GM23338 (cell line): ENCODE measurements at regions not wholly inside any gene's neighbourhood (a gene's known extent, or its start where the extent isn't known, plus 50 kb on each side); places are given as distances from the start of the nearest gene placed in this dataset.

Experiments used
- CREB1 ChIP-seq: fragments of 250-450 bp; sonication (Bioruptor Pico); IDR thresholded peaks from 2 replicates; pipeline ENCODE4 v1.5.0; 2020; ENCODE audit warnings: low read depth, mild to moderate bottlenecking, moderate library complexity
- EZH2 ChIP-seq: fragments of 200-600 bp; sonication (generic); IDR thresholded peaks from one replicate; pipeline ENCODE4 v1.8.0; 2017; ENCODE audit warnings: antibody characterized with exemption, mild to moderate bottlenecking, low read depth; ENCODE audit not compliant: unreplicated experiment
- EZH2phosphoT487 ChIP-seq: fragments of 200-600 bp; sonication (generic); IDR thresholded peaks from one replicate; pipeline ENCODE4 v1.8.1; 2018; ENCODE audit warnings: antibody characterized with exemption; ENCODE audit not compliant: unreplicated experiment
- JUNB ChIP-seq: IDR thresholded peaks from one replicate; pipeline ENCODE4 v1.6.1; 2016; ENCODE audit warnings: antibody characterized with exemption; ENCODE audit not compliant: unreplicated experiment
- NANOG ChIP-seq: IDR thresholded peaks from 2 replicates; pipeline ENCODE4 v1.6.1; 2016; ENCODE audit warnings: antibody characterized with exemption, borderline replicate concordance
- POLR2AphosphoS5 ChIP-seq: IDR thresholded peaks from 2 replicates; pipeline ENCODE4 v1.6.1; 2016; ENCODE audit warnings: antibody characterized with exemption, low read depth
- STAT1 ChIP-seq: IDR thresholded peaks from one replicate; pipeline ENCODE4 v1.6.1; 2016; ENCODE audit warnings: antibody characterized with exemption; ENCODE audit not compliant: unreplicated experiment
- ZNF114 ChIP-seq: fragments of 250-450 bp; sonication (Bioruptor Pico); IDR thresholded peaks from 2 replicates; pipeline ENCODE4 v1.5.0; 2020; ENCODE audit warnings: mild to moderate bottlenecking, moderate library complexity
- TF ChIP-seq, protein P1 (sequence below), 2 experiments: fragments of 200-600 bp in 1 of 2; sonication (generic) in 1 of 2; conservative IDR thresholded peaks; 2 replicates each; pipeline versions ENCODE4 v1.5.1 to v1.6.1; 2016 to 2017; ENCODE audit warnings: antibody characterized with exemption in 2 of 2, low read depth in 2 of 2, mild to moderate bottlenecking in 2 of 2, moderate library complexity in 1 of 2
- TF ChIP-seq, protein P2 (sequence below): IDR thresholded peaks from one replicate; pipeline ENCODE4 v1.6.1; 2018; ENCODE audit warnings: antibody characterized with exemption; ENCODE audit not compliant: unreplicated experiment
- TF ChIP-seq, protein P3 (sequence below): IDR thresholded peaks from 2 replicates; pipeline ENCODE4 v1.6.1; 2016; ENCODE audit warnings: antibody characterized with exemption
- TF ChIP-seq, protein P4 (sequence below): fragments of 250-450 bp; sonication (Bioruptor Pico); IDR thresholded peaks from 2 replicates; pipeline ENCODE4 v1.5.0; 2020; ENCODE audit warnings: mild to moderate bottlenecking, moderate library complexity

DNA sequence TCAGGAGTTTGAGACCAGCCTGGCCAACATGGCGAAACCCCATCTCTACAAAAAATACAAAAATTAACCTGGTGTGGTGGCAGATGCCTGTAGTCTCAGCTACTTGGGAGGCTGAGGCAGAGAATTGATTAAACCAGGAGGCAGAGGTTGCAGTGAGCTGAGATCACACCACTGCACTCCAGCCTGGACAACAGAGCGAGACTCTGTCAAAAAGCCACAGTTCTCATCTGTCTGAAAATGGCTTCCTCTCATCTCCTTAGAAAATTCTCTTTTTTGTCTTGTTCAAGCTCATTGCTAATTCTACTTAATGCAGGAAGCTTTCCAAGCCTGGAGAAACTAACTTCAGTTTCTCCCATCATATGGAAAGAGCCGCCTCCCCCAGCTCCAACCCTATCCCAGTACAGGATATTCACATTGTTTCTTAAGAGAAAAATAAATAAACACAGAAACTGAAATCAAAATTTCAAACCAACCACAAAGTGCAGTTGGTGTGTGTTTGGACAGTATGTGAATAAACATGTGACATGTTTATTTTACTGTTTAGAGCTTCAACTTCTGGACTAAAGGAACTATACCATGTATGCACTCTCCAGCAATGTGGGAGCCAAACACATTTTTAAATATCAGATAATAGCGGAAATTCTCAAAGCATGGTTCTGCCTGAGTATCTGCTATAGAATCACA lies 55.0 kb upstream of the GAB1 start:
- TF ChIP-seq, protein P1, sequence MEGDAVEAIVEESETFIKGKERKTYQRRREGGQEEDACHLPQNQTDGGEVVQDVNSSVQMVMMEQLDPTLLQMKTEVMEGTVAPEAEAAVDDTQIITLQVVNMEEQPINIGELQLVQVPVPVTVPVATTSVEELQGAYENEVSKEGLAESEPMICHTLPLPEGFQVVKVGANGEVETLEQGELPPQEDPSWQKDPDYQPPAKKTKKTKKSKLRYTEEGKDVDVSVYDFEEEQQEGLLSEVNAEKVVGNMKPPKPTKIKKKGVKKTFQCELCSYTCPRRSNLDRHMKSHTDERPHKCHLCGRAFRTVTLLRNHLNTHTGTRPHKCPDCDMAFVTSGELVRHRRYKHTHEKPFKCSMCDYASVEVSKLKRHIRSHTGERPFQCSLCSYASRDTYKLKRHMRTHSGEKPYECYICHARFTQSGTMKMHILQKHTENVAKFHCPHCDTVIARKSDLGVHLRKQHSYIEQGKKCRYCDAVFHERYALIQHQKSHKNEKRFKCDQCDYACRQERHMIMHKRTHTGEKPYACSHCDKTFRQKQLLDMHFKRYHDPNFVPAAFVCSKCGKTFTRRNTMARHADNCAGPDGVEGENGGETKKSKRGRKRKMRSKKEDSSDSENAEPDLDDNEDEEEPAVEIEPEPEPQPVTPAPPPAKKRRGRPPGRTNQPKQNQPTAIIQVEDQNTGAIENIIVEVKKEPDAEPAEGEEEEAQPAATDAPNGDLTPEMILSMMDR (conservative IDR thresholded peaks at IDR 0.05; ENCODE audit: low read depth in 2 of 2) = no peak
- TF ChIP-seq POLR2AphosphoS5 = no peak
- TF ChIP-seq CREB1 = no peak
- TF ChIP-seq, protein P2, sequence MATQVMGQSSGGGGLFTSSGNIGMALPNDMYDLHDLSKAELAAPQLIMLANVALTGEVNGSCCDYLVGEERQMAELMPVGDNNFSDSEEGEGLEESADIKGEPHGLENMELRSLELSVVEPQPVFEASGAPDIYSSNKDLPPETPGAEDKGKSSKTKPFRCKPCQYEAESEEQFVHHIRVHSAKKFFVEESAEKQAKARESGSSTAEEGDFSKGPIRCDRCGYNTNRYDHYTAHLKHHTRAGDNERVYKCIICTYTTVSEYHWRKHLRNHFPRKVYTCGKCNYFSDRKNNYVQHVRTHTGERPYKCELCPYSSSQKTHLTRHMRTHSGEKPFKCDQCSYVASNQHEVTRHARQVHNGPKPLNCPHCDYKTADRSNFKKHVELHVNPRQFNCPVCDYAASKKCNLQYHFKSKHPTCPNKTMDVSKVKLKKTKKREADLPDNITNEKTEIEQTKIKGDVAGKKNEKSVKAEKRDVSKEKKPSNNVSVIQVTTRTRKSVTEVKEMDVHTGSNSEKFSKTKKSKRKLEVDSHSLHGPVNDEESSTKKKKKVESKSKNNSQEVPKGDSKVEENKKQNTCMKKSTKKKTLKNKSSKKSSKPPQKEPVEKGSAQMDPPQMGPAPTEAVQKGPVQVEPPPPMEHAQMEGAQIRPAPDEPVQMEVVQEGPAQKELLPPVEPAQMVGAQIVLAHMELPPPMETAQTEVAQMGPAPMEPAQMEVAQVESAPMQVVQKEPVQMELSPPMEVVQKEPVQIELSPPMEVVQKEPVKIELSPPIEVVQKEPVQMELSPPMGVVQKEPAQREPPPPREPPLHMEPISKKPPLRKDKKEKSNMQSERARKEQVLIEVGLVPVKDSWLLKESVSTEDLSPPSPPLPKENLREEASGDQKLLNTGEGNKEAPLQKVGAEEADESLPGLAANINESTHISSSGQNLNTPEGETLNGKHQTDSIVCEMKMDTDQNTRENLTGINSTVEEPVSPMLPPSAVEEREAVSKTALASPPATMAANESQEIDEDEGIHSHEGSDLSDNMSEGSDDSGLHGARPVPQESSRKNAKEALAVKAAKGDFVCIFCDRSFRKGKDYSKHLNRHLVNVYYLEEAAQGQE = no peak
- TF ChIP-seq EZH2 = no peak
- no peak for TF ChIP-seq EZH2phosphoT487
- TF ChIP-seq, protein P3, sequence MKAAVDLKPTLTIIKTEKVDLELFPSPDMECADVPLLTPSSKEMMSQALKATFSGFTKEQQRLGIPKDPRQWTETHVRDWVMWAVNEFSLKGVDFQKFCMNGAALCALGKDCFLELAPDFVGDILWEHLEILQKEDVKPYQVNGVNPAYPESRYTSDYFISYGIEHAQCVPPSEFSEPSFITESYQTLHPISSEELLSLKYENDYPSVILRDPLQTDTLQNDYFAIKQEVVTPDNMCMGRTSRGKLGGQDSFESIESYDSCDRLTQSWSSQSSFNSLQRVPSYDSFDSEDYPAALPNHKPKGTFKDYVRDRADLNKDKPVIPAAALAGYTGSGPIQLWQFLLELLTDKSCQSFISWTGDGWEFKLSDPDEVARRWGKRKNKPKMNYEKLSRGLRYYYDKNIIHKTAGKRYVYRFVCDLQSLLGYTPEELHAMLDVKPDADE = no peak
- no peak for TF ChIP-seq NANOG
- no peak for TF ChIP-seq JUNB
- TF ChIP-seq, protein P4, sequence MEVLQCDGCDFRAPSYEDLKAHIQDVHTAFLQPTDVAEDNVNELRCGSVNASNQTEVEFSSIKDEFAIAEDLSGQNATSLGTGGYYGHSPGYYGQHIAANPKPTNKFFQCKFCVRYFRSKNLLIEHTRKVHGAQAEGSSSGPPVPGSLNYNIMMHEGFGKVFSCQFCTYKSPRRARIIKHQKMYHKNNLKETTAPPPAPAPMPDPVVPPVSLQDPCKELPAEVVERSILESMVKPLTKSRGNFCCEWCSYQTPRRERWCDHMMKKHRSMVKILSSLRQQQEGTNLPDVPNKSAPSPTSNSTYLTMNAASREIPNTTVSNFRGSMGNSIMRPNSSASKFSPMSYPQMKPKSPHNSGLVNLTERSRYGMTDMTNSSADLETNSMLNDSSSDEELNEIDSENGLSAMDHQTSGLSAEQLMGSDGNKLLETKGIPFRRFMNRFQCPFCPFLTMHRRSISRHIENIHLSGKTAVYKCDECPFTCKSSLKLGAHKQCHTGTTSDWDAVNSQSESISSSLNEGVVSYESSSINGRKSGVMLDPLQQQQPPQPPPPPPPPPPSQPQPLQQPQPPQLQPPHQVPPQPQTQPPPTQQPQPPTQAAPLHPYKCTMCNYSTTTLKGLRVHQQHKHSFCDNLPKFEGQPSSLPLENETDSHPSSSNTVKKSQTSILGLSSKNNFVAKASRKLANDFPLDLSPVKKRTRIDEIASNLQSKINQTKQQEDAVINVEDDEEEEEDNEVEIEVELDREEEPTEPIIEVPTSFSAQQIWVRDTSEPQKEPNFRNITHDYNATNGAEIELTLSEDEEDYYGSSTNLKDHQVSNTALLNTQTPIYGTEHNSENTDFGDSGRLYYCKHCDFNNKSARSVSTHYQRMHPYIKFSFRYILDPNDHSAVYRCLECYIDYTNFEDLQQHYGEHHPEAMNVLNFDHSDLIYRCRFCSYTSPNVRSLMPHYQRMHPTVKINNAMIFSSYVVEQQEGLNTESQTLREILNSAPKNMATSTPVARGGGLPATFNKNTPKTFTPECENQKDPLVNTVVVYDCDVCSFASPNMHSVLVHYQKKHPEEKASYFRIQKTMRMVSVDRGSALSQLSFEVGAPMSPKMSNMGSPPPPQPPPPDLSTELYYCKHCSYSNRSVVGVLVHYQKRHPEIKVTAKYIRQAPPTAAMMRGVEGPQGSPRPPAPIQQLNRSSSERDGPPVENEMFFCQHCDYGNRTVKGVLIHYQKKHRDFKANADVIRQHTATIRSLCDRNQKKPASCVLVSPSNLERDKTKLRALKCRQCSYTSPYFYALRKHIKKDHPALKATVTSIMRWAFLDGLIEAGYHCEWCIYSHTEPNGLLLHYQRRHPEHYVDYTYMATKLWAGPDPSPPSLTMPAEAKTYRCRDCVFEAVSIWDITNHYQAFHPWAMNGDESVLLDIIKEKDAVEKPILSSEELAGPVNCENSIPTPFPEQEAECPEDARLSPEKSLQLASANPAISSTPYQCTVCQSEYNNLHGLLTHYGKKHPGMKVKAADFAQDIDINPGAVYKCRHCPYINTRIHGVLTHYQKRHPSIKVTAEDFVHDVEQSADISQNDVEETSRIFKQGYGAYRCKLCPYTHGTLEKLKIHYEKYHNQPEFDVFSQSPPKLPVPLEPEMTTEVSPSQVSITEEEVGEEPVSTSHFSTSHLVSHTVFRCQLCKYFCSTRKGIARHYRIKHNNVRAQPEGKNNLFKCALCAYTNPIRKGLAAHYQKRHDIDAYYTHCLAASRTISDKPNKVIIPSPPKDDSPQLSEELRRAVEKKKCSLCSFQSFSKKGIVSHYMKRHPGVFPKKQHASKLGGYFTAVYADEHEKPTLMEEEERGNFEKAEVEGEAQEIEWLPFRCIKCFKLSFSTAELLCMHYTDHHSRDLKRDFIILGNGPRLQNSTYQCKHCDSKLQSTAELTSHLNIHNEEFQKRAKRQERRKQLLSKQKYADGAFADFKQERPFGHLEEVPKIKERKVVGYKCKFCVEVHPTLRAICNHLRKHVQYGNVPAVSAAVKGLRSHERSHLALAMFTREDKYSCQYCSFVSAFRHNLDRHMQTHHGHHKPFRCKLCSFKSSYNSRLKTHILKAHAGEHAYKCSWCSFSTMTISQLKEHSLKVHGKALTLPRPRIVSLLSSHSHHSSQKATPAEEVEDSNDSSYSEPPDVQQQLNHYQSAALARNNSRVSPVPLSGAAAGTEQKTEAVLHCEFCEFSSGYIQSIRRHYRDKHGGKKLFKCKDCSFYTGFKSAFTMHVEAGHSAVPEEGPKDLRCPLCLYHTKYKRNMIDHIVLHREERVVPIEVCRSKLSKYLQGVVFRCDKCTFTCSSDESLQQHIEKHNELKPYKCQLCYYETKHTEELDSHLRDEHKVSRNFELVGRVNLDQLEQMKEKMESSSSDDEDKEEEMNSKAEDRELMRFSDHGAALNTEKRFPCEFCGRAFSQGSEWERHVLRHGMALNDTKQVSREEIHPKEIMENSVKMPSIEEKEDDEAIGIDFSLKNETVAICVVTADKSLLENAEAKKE (CRISPR knock-in tag) = no peak
- no peak for TF ChIP-seq STAT1
- TF ChIP-seq ZNF114 (CRISPR knock-in tag) = no peak
